HG02885 (cell line): ENCODE measurements at regions not wholly inside any gene's neighbourhood (a gene's known extent, or its start where the extent isn't known, plus 50 kb on each side); places are given as distances from the start of the nearest gene placed in this dataset.
A peak's percentile ranks its signal among the peaks of the same experiment; 100 is the strongest.

Experiments used
- ATAC-seq: cut with Tn5 transposase; IDR thresholded peaks from one replicate; pipeline ENCODE4 v1.9.1; 2021; ENCODE audit warnings: mild to moderate bottlenecking; ENCODE audit not compliant: unreplicated experiment, poor library complexity

DNA sequence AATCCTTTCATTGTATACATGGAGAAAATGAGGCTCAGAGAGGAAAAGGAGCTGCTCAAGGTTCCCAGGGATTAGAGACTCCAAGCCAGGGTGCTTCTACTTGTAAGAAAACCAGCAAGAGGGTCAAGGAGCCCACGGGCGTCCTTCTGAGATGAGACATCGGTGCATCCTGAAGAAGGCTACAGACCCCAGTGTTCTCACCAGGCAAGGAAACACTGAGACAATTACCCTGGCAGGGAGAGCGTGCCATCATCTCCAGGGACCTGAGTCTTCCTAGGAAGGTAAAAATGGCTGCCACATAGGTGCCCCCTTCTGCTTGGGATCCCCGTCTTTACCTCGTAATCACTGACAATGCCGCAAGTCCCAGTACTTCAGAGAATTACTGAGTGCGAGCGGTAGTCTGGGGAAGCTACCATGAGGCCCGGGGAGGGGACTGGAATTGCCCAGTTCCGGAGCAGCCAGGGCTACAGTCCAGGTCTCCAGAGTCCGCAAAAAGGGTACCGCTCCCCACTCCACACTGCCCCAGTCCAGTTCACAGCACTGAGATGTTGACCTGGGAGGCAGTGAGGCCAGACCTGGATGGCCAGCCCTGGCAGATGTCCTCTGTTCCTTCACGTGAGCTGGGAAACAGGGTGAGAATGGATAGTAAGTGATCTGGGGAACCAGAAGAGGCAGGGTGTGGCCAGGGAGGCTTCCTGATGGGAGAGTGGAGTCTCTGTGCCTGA is 164.7 kb upstream of the SMAD3 start:
- no peak for ATAC-seq

DNA sequence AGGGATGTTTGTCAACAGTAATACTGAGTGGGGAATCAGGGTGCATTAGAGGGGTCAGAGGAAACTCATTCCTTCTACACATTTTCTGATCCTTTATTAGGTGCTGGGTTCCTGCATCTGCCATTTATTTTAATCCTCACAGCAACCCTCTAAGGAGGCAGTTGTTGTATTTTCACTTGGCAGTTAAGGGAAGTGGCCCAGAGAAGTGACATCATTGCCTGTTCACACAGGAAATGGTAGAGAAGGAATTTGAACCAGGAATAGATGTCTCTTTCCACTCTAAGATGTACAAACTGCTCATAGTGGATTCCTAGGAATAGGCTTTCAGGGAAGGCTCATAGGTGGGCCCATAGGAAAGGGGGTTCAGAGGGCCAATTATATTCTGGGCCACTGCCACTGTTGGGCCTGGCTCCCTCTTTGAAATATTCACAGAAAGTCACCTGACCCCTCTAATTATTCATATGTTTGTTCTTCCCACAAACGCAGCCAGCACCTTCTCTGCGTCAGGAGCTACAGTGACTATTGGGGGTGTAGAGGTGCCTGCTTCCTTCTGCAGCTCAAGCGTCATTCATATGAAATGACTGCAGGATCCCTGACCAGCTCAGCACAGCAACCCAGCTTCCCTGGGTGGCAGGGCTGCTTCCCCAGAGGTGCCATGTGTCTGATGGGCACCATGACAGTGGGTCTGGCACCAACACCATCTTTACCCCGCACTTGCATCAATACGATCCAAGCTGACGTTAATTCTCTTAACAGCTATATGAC is 163.9 kb upstream of the SMAD3 start:
- no peak for ATAC-seq

DNA sequence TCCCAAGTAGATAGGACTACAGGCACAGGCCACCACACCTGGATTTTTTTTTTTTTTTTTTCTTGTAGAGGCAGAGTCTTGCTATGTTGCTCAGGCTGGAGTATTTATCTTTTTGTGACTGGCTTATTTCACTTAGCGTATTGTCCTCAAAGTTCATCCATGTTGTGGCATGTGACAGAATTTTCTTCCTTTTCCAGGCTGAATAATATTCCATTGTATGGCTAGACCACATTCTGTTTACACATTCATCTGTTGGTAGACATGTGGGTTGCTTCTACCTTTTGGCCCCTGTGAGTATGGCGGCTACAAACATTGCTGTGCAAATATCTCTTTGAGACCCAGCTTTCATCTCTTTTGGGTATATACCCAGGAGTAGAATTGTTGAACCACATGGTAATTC is 160.2 kb upstream of the SMAD3 start:
- no peak for ATAC-seq

DNA sequence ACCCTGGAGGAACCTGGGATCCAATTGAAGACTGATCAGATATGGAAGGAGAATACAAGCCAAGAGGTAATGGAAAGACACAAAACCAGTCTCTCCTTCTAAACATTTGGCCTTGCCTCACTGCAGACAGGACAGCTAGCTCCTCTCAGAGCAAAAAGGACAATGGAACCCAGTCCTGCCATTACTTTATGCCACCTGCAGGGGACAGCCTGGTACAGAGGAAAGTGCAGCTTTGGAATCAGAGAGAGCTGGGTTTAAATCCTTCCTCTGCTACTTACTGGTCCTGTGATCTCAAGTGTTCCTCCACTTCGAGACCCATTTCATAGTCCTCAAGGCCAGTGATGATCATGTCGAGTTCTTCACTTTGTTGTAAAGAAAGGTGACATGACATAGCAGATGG is 159.4 kb upstream of the SMAD3 start:
- no peak for ATAC-seq

DNA sequence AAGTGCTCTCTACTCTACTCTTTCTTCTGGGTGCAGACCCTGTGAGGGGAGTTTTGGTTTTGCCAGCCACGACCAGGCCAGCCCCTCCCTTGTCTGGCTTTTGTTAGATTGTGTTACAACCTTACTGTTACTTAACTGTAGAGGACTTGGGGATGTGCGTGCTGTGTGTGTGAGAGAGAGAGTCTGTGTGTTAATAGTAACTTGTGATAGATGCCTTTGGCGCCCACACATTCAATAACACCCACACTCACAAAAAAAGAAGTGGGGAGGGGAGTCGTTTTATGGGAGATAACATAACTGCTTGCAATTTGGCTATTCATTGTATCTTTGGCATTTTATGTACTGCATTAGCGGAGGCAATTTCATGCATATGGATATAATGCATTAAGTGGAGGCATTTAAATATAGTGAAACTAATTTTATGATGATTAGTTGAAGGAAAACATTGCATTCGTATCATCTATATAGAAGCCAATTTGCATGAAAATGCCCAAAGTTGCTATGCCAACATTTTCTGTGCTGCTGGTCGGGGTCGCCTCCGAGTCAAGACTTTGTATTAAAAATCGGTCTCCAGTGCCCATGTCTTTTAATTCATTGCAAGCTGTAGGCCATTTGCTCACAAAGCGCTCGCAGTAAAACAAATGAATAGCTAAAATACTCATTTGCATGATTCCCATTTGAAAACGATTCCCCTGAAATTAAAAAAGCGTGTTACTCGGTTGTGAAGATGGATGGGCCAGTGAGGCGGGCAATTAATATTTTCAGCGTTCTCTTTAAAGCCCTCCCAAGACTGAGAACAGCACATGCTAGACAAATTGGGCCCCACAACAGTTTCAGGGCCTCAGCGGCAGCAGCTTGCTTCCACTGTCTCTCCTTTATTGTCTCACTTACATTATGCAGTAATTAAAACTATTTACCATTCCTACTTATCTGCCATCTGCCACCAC is 158.5 kb upstream of the SMAD3 start:
- ATAC-seq, result no peak

DNA sequence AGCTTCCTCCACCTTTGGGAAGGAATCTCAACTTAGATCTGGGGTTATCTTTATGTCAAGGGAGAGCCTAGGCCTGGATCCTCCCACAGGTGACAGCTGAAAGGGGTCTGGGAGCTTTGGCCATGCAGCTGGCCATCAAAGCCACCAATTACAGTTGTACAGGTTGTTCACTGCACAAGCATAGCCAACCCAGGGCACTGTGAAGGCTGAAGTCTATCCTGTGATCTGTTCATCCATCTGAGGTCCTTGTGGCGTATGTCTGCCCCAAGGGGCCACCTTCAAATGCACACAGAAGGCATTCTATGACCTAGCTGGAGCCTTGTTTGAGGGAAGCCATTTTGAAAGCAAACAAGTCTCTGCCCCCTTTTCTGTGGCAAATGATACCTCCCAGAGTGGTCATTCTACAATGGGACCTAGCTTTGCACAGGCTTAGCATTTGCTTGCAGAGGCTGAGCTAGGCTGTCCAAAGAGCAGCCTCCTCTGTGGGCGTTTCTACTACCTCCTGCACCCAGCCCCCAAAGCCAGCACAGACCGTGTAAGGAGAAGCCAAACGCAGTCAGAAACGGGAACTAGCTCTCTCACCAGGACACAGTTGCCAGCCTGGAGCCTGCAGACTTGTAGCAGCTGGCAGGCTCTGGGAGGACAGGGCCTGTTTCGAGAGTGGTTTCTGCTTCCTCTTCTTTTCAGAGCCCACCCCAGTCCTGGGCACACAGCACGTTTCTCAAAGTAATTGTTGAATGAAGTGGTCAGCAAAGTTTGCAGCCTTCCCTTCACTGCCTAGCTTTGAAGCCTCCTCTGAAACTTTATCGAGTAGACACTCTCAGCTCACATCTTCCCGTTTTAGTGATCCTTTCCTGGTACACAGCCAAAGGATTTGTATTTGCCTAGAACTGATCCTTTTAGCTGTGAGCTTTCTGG is 157.3 kb upstream of the SMAD3 start:
- peak; percentile 39 for ATAC-seq

DNA sequence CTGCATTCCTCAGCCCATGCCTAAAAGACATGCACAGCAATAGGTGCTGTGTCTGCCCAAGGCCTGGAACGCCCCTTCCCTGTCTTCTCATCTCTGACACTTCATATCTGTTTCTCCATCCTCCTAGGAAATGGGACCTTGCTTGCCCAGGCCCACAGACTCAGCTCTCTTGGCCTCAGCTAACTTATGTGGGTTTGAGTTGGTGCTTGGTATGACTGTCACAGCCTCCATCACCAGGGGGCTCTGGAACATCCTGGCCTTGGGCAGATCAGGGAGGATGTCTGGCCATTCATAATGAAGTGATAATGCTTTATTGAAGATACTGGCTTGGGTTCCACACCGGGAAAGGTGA is 156.7 kb upstream of the SMAD3 start:
- ATAC-seq, result no peak

DNA sequence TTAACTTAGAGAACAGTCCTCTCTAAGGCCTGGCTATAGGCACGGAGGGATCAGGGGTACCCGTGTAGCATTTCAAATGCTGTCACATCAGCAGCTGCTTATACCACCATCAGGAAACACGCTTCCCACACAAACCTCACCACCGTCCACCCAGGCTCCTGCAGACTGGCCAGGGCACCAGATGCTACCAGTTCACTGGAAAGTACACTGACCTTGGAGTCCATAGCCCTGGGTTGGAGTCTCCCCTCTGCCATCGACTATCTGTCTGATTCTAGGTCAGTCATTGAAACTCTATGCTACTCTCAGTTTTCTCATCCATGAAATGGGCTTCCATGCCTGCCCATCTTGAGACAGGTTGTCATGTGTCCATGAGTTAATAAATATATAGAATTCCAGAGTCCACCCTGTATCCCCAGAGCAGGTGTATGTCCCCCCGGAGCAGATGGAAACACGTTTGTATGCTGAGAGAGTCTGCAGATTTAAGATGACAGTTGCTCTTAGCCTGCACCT is 156.0 kb upstream of the SMAD3 start:
- ATAC-seq, result no peak

DNA sequence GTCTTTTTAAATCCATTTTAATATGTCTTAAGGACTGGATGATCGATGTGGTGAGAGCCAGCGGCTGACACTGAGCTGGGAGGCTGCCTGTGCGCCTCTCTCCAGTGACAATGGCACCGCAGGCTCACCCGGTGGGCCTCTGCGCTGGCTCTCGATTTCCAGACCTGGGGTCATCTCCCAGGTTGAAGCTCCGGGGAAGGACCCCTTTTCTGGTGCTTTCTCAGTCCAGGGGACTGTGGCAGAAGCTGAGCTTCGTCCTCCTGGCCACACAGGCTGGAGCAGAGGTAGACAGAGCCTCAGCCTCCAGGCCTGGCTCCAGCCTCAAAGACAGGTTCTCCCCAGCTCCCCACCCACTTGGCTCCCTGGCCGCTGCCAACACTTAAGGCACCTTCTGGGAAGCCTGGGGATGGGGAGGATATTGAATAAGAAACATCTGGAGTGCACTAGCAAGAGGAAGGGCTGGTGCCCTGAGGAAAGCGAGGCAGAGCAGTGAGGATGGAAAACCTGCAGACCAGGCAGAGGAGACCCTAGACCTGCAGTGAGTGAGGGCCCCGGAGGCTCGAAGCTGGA is 154.2 kb upstream of the SMAD3 start:
- ATAC-seq, result no peak

DNA sequence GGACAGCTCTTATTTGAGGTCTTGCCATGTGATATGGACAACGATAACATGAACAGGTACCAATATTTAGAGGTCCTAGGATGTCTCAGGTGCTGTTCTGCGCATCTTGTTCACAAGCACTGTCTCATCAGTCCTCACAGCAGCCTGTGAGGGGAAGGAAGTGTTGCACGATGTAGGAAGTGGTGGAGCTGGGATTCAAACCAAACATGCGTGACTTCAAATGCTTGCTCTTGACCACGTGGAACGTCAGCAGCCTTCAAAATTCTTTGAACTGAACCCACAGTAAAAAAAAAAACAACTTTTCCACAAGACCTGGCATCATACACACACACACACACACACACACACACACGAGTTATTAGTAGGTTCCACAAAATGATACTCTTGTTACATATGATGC is 153.4 kb upstream of the SMAD3 start:
- ATAC-seq, result no peak

DNA sequence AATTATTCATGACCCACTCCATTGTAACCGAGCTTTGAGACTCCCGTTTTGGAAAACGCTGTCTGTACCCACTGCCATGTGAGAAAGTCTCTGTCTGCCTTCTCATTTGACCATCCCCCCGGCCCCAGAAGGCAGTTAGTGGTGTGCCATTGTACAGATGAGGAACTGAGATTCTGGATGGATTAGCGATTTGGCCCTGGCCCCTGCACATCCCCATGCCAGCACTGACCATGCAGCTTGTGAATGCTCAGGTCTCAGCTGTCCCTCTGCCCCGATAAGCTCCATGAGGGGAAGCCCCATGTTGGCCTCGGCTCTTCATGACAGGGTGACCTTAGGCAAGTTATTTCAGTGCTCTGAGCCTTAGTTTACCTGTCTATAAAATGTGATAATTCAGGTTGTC is 153.0 kb upstream of the SMAD3 start:
- no peak for ATAC-seq

DNA sequence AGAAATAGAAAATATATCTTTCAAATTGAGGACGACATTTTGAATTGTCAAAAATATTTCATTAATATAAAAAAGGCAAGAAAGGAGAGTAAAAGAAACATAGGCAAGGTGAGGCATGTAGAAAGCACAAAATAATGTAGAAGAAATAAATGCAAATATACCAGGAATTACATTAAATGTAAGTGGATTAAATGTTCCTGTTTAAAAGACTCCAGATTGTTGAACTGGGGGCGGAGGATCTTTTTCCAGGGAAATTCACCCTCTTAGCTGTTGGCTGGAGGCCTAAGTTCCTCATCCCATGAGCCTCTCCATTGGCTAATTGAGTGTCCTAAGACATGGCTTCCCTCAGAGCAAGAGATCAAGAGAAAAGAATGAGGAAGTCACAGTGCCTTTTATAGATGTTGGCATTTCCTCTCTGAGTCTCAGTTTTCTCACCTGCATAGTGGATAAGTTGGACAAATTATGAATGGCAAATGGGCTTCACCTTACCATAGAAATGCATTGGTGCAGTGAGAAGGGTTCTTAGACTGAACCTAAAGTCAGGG is 147.4 kb upstream of the SMAD3 start:
- no peak for ATAC-seq

DNA sequence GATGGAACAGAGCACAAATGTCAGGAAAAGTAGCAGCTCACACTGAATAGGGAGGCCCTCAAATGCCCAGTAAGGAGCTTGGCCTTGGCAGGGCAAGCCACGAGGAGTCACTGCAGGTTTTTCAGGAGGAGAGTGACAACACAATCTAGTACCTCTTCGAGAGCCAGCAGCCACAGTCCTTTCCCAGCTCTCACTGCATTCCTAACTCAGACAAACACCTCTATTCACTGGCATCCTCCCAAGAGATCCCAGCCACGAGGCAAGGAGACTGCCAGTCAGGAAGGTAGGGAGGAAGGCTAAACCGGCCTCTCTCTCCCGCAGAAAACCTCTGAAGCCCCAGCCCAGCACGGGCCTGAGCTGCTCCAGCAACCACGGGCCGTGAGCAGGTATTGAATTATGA is 146.0 kb upstream of the SMAD3 start:
- ATAC-seq, result no peak

DNA sequence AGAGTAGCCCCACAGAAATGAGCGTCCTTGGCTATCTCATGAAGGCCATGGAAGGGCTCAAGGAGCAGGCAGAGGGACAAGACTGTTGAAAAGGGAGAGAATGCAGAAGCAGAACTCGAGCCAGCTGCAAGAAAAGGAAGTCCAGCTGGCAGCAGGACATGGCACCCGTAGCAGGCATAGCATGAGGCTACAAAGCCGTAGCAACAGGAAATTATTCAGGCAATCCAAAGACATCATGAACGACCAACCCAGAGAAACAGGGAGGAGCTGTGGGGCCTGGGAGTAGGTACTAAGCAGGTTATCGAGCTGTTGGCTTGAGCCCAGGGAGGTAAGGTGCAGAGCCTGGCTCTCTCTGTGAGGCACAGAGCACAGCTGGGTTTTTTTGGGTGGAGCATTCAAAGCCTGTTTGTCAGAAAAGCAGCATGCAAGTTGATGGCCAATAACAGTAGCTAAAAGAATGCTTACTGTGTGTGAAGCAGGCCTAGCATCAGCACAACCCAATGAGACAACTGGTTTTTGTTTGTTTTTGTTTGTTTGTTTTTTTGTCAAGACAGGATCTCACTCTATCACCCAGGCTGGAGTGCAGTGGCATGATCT is 144.0 kb upstream of the SMAD3 start:
- ATAC-seq, result no peak

DNA sequence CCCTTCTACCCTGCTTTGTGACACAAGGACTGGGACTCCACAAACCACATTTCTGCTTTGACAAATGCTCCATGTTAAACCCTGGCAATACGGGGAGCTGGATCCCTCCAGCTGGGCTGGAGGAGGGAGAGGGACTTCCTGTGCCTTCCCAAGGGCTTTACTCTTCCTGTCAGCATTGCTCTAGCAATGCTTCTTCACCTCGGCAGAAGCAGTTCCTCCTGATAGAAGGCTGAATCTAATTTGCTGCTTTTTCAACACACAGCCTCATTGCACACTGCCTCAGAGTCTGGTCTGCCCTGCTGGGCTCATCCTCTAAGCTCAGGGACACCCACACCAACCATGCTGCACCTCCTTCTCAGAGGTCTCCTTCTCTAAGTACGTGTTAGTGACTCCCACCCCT is 142.8 kb upstream of the SMAD3 start:
- no peak for ATAC-seq

DNA sequence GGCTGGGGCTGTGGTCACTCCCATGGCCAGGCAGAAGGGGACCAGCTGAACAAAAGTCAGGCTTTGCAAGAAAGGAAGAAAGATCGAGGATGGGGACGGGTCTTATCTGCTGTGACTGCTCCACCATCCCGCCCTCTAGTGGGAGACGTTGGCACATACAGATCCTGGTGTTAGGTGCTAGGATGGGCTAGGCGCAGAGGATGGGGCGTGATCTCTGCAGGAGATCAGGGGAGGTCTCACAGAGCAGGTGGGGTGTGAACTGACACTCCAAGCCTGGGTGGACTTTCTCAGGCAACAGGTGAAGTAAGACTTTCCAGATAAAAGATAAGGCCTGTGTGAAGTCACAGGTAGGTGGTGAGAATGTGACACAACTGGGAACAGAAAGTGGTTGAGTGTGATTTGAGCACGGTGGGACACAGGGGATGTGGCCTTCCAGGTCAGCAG is 141.9 kb upstream of the SMAD3 start:
- no peak for ATAC-seq

DNA sequence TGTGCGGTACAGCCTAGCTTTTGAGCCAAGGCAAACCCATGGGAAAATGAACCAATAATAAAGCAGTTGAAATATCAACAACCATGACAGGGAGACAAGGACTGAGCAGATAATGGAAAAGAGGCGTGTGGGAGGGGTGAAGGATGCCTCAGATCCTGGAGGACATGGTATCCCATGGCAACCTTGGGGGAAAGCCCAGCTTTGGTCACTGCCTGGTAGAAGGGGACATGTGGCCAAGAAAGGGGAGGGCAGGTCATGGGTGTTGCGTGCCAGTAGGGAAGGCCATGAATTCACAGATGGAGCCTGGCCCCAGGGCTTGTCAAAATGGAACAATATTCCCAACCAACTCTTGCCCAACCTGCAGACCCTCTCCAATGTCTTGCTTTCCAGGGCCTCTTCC is 140.5 kb upstream of the SMAD3 start:
- no peak for ATAC-seq

DNA sequence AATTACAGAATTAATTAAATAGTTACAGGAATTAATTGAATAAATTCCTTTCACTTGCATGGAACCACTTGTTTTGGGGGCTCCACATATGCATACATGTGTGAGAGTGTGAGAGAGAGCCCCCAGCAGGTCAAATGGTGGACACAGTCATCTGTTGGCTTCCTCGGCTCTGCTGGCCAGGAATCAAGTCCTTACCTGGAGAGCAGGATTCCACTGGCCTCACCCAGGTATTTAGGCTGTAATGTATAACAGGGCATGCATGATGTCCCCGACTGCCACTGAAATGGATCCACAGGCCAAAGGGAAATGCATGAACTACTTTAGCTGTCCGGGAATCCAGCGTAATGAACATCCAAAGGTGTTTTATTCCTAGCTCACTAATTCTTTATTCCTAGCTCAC is 139.7 kb upstream of the SMAD3 start:
- no peak for ATAC-seq
